ENCODE measurements at regions not wholly inside any gene's neighbourhood (a gene's known extent, or its start where the extent isn't known, plus 50 kb on each side); places are given as distances from the start of the nearest gene placed in this dataset.

- Mint-ChIP-seq H3K27me3 (ENCODE audit: unreplicated experiment) (peaks cover 5% of the 10 kb centered on the region), H3K4me1 (ENCODE audit: low read depth, unreplicated experiment) (peaks cover 4% of the 10 kb centered on the region), H3K27ac (ENCODE audit: unreplicated experiment) (no peak overlapping the region), H3K9me3 (ENCODE audit: unreplicated experiment) (peaks cover 2% of the 10 kb centered on the region), H3K4me3 (ENCODE audit: unreplicated experiment) (no peak overlapping the region), H3K36me3 (ENCODE audit: unreplicated experiment) (no peaks in the 10 kb centered on the region)
- no peak for TF ChIP-seq CTCF (IDR thresholded peaks at IDR 0.05; ENCODE audit: partially characterized antibody, unreplicated experiment)
- no peak for DNase-seq
These were observed 127.1 kb downstream of the KCNJ2 start for GRCh38 chr17:70296456-70296855.

GRCh38 chr17:70297397-70297796 lies 128.1 kb downstream of the KCNJ2 start:
- Mint-ChIP-seq H3K27me3 (ENCODE audit: unreplicated experiment) (peaks cover 5% of the 10 kb centered on the region), H3K36me3 (ENCODE audit: unreplicated experiment) (no peaks in the 10 kb centered on the region), H3K4me1 (ENCODE audit: low read depth, unreplicated experiment) (no peaks in the 10 kb centered on the region)

GRCh38 chr17:70298929-70299531 lies 129.7 kb downstream of the KCNJ2 start:
- H3K27me3 Mint-ChIP-seq (ENCODE audit: unreplicated experiment), result peaks cover 4% of the 10 kb centered on the region
- TF ChIP-seq CTCF (IDR thresholded peaks at IDR 0.05; ENCODE audit: partially characterized antibody, unreplicated experiment), result no peak
- peaks cover 8% of the 10 kb centered on the region for H3K4me1 Mint-ChIP-seq (ENCODE audit: low read depth, unreplicated experiment)
- H3K4me3 Mint-ChIP-seq (ENCODE audit: unreplicated experiment), result no peak overlapping the region
- no peak for DNase-seq
- H3K27ac Mint-ChIP-seq (ENCODE audit: unreplicated experiment), result no peak overlapping the region
- H3K9me3 Mint-ChIP-seq (ENCODE audit: unreplicated experiment), result peaks cover 5% of the 10 kb centered on the region
- H3K36me3 Mint-ChIP-seq (ENCODE audit: unreplicated experiment), result no peaks in the 10 kb centered on the region

More at GRCh38 chr17:70297397-70297796, 128.1 kb downstream of the KCNJ2 start:
- H3K9me3 Mint-ChIP-seq (ENCODE audit: unreplicated experiment), result peaks cover 2% of the 10 kb centered on the region
- H3K27ac Mint-ChIP-seq (ENCODE audit: unreplicated experiment), result no peak overlapping the region
- no peak overlapping the region for H3K4me3 Mint-ChIP-seq (ENCODE audit: unreplicated experiment)
- no peak for TF ChIP-seq CTCF (IDR thresholded peaks at IDR 0.05; ENCODE audit: partially characterized antibody, unreplicated experiment)
- no peak for DNase-seq

- H3K4me1 Mint-ChIP-seq (ENCODE audit: low read depth, unreplicated experiment), result peaks cover 13% of the 10 kb centered on the region
- H3K9me3 Mint-ChIP-seq (ENCODE audit: unreplicated experiment), result peaks cover 4% of the 10 kb centered on the region
- no peak for DNase-seq
- TF ChIP-seq CTCF (IDR thresholded peaks at IDR 0.05; ENCODE audit: partially characterized antibody, unreplicated experiment), result no peak
- H3K4me3 Mint-ChIP-seq (ENCODE audit: unreplicated experiment), result no peak overlapping the region
- H3K36me3 Mint-ChIP-seq (ENCODE audit: unreplicated experiment), result no peaks in the 10 kb centered on the region
- no peaks in the 10 kb centered on the region for H3K27me3 Mint-ChIP-seq (ENCODE audit: unreplicated experiment)
- no peak overlapping the region for H3K27ac Mint-ChIP-seq (ENCODE audit: unreplicated experiment)
These were observed 138.3 kb downstream of the KCNJ2 start for GRCh38 chr17:70307430-70308225.

- no peak for DNase-seq
- Mint-ChIP-seq H3K4me1 (ENCODE audit: low read depth, unreplicated experiment) (peaks cover 9% of the 10 kb centered on the region), H3K36me3 (ENCODE audit: unreplicated experiment) (no peaks in the 10 kb centered on the region), H3K27me3 (ENCODE audit: unreplicated experiment) (no peaks in the 10 kb centered on the region), H3K27ac (ENCODE audit: unreplicated experiment) (no peak overlapping the region), H3K9me3 (ENCODE audit: unreplicated experiment) (peaks cover 3% of the 10 kb centered on the region), H3K4me3 (ENCODE audit: unreplicated experiment) (no peak overlapping the region)
- no peak for TF ChIP-seq CTCF (IDR thresholded peaks at IDR 0.05; ENCODE audit: partially characterized antibody, unreplicated experiment)
These were observed 139.3 kb downstream of the KCNJ2 start for GRCh38 chr17:70308618-70309017.

Measured in glutamatergic neuron (in vitro differentiated cells).